Panc1 (cell line): ENCODE measurements at regions not wholly inside any gene's neighbourhood (a gene's known extent, or its start where the extent isn't known, plus 50 kb on each side); places are given as distances from the start of the nearest gene placed in this dataset.

ENCODE experiments used
- POLR2AphosphoS5 ChIP-seq: IDR thresholded peaks from 2 replicates; pipeline ENCODE4 v1.6.1; 2012; ENCODE audit warnings: mild to moderate bottlenecking, low read depth, low read length, moderate library complexity
- TF ChIP-seq, protein P1 (sequence below): fragments of 450-650 bp; IDR thresholded peaks from 2 replicates; pipeline ENCODE4 v1.5.1; 2017; ENCODE audit warnings: mild to moderate bottlenecking

DNA sequence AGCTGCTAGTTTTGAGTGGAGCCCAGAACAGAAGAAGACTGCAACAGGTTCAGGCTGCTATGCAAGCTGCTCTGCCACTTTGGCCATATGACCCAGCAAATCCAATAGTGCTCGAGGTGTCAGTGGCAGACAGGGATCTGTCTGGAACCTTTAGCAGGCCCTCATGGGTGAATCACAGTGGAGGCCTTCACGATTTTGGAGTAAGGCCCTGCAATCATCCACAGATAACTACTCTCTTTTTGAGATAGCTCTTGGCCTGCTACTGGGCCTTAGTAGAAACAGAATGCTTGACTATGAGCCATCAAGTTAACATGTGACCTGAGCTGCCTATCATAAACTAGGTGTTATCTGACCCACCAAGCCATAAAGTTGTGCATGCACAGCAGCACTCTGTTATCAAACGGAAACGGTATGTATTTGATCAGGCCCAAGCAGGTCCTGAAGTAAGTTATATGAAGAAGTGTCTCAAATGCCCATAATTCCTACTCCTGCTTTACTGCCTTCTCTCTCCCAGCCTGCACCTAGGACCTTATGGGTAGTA, 116.9 kb upstream of the CCDC196 start:
- TF ChIP-seq, protein P1, sequence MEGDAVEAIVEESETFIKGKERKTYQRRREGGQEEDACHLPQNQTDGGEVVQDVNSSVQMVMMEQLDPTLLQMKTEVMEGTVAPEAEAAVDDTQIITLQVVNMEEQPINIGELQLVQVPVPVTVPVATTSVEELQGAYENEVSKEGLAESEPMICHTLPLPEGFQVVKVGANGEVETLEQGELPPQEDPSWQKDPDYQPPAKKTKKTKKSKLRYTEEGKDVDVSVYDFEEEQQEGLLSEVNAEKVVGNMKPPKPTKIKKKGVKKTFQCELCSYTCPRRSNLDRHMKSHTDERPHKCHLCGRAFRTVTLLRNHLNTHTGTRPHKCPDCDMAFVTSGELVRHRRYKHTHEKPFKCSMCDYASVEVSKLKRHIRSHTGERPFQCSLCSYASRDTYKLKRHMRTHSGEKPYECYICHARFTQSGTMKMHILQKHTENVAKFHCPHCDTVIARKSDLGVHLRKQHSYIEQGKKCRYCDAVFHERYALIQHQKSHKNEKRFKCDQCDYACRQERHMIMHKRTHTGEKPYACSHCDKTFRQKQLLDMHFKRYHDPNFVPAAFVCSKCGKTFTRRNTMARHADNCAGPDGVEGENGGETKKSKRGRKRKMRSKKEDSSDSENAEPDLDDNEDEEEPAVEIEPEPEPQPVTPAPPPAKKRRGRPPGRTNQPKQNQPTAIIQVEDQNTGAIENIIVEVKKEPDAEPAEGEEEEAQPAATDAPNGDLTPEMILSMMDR, result no peak
- no peak for TF ChIP-seq POLR2AphosphoS5
